Right atrium auricular region (tissue), 2 donors: ENCODE measurements at regions not wholly inside any gene's neighbourhood (a gene's known extent, or its start where the extent isn't known, plus 50 kb on each side); places are given as distances from the start of the nearest gene placed in this dataset.
"Not testable (repeated sequence)": the region's sequence is repeated elsewhere in the genome, so short reads cannot be mapped to it uniquely, and the experiment has no call there.

Experiments used
- DNase-seq: peaks from one replicate; pipeline ENCODE4 v3.0.0-alpha.2; 2019; ENCODE audit warnings: low spot score
- H3K27ac ChIP-seq, 2 donors: fragments of 200-600 bp; sonication (generic); 1 replicate in 1 of 2; 2 replicates in 1 of 2; pipeline ENCODE4 v1.5.1; 2016 to 2019
- H3K27me3 ChIP-seq, 2 donors: fragments of 200-600 bp; sonication (generic); one replicate each; pipeline versions ENCODE4 v1.5.1 to v1.6.0; 2017 to 2019
- H3K36me3 ChIP-seq: fragments of 200-600 bp; sonication (generic); one replicate; pipeline ENCODE4 v1.5.1; 2016
- H3K4me1 ChIP-seq, 2 donors: fragments of 200-600 bp; sonication (generic); one replicate each; pipeline versions ENCODE4 v1.5.1 to v1.6.0; 2017 to 2019
- H3K4me3 ChIP-seq, 2 donors: fragments of 200-600 bp; sonication (generic); 1 replicate in 1 of 2; 2 replicates in 1 of 2; pipeline ENCODE4 v1.5.1; 2017 to 2019; ENCODE audit warnings: mild to moderate bottlenecking in 1 of 2, moderate library complexity in 1 of 2
- H3K9me3 ChIP-seq, 2 donors: fragments of 200-600 bp; sonication (generic); one replicate each; pipeline ENCODE4 v1.5.1; 2019
- TF ChIP-seq, protein P1 (sequence below), 2 donors: fragments of 200-600 bp; sonication (generic); IDR thresholded peaks; one replicate each; pipeline ENCODE4 v1.5.1; 2019; ENCODE audit warnings: antibody characterized with exemption in 2 of 2

DNA sequence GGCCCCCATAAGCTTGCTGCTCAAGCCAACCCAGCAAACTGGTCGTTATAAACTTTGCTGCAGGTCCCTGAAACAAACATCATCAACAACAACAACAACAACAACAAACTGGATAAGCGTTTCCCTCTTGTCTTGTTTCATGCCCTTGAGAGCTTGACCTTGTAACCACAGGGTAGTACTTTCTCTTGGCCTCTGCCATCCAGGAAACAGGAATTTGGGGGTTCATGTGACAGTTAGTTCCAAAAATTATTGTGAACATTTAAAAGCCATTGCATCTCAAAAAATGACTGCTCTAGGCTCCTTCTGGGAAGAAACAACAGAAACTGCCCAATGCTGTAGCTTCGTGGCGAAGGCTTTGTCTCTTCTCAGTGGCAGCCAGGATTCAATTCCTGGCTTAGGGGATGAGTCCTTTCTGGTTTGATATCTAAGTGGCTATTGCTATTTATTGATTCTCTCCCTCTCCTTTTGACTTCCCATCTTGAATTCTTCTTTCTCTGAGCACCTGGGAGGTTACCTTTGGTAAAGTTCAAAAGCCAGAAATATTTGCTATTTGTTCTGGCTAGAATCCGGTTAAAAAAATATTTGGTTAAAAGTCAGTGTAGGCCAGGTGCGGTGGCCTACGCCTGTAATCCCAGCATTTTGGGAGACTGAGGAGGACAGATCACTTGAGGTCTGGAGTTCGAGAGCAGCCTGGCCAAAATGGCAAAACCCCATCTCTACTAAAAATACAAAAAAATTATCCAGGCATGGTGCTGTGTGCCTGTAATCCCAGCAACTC lies 52.0 kb upstream of the CPM start:
- TF ChIP-seq, protein P1, sequence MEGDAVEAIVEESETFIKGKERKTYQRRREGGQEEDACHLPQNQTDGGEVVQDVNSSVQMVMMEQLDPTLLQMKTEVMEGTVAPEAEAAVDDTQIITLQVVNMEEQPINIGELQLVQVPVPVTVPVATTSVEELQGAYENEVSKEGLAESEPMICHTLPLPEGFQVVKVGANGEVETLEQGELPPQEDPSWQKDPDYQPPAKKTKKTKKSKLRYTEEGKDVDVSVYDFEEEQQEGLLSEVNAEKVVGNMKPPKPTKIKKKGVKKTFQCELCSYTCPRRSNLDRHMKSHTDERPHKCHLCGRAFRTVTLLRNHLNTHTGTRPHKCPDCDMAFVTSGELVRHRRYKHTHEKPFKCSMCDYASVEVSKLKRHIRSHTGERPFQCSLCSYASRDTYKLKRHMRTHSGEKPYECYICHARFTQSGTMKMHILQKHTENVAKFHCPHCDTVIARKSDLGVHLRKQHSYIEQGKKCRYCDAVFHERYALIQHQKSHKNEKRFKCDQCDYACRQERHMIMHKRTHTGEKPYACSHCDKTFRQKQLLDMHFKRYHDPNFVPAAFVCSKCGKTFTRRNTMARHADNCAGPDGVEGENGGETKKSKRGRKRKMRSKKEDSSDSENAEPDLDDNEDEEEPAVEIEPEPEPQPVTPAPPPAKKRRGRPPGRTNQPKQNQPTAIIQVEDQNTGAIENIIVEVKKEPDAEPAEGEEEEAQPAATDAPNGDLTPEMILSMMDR (IDR thresholded peaks at IDR 0.05), result no peak
- Histone ChIP-seq H3K4me1 (no peaks in the 10 kb centered on the region), H3K27ac (no peak overlapping the region), H3K4me3 (no peak overlapping the region), H3K36me3 (no peaks in the 10 kb centered on the region), H3K9me3 (peaks cover 0 to 18% of the 10 kb centered on the region in 2 donors), H3K27me3 (no peaks in the 10 kb centered on the region)
- DNase-seq, result no peak

- DNase-seq, H3K4me3 ChIP-seq, H3K27ac ChIP-seq, H3K27me3 ChIP-seq, H3K9me3 ChIP-seq, H3K36me3 ChIP-seq, H3K4me1 ChIP-seq: not testable (repeated sequence)
Measured at GRCh38 chr12:68997526-68997925, 64.6 kb upstream of the CPM start.

- DNase-seq, result no peak
- H3K27ac ChIP-seq, result no peak overlapping the region
Measured at GRCh38 chr12:68998041-68998440, 65.1 kb upstream of the CPM start.

GRCh38 chr12:69000074-69000473 lies 67.1 kb upstream of the CPM start:
- H3K4me3 ChIP-seq, result no peak overlapping the region
- no peaks in the 10 kb centered on the region for H3K36me3 ChIP-seq
- H3K27ac ChIP-seq, result no peak overlapping the region
- DNase-seq, result no peak
- no peaks in the 10 kb centered on the region for H3K9me3 ChIP-seq
- H3K27me3 ChIP-seq, result no peaks in the 10 kb centered on the region
- H3K4me1 ChIP-seq, result no peaks in the 10 kb centered on the region
- TF ChIP-seq, protein P1 (IDR thresholded peaks at IDR 0.05), result no peak

More at GRCh38 chr12:68998041-68998440, 65.1 kb upstream of the CPM start:
- Histone ChIP-seq H3K9me3 (no peaks in the 10 kb centered on the region), H3K4me1 (no peaks in the 10 kb centered on the region), H3K4me3 (no peak overlapping the region), H3K36me3 (no peaks in the 10 kb centered on the region), H3K27me3 (no peaks in the 10 kb centered on the region)
- TF ChIP-seq, protein P1 (IDR thresholded peaks at IDR 0.05), result no peak

DNA sequence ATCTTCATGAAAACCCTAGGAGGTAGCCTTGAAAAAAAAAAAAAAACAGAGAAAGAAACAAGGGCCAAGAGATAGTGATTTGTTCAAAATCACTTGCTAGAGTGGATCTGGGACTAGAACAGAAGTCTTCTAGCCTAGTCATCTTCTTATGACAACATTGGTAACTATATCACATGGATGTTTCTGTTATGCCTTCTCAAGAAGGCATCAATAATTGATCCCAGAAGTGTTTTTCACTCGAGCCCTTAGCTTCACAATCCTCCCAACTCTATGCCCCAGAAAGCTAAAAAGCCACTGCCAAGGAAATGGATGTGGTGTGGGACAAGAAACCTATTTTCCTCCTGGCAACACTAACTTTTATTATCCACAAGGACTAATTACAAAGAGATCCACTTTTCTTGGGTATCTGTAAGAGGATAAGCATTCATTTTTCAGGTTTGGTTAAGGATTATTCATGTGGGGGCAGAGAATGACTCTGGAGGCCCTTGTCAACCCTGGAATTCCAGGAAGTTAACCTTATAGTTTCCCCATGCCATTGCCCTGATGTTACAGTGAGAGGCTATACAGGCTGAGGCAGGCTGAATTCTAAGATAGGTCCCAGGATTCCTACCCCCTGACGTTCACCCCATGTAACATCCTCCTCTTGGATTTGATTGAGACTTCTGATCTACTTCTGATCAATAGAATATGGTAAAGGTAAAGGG lies 67.7 kb upstream of the CPM start:
- Histone ChIP-seq H3K4me1 (no peaks in the 10 kb centered on the region), H3K27me3 (no peaks in the 10 kb centered on the region), H3K9me3 (no peaks in the 10 kb centered on the region), H3K36me3 (no peaks in the 10 kb centered on the region), H3K27ac (no peak overlapping the region), H3K4me3 (no peak overlapping the region)
- DNase-seq, result no peak
- TF ChIP-seq, protein P1 (IDR thresholded peaks at IDR 0.05), result no peak

DNA sequence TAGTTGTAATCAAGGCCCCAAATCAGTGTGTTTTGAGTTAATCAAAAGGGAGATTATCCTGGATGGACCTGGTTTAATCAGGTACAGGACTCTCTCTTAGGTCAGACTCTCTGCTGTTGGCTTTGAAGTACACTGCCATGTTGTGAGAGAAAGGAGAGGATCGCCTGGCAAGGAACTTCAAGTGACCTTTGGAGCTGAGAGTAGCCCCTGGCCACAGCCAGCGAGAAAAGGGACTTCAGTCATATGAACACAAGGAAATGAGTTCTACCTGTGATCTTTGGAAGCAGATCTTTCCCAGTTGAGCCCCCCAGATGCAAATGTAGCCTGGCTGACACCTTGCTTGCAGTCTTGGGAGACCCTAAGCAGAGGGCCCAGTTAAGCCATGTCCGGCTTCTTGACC lies 68.3 kb upstream of the CPM start:
- H3K9me3 ChIP-seq, result no peaks in the 10 kb centered on the region
- H3K27me3 ChIP-seq, result no peaks in the 10 kb centered on the region
- no peaks in the 10 kb centered on the region for H3K4me1 ChIP-seq
- TF ChIP-seq, protein P1 (IDR thresholded peaks at IDR 0.05), result no peak
- no peak overlapping the region for H3K27ac ChIP-seq
- DNase-seq, result no peak
- H3K4me3 ChIP-seq, result no peak overlapping the region
- no peaks in the 10 kb centered on the region for H3K36me3 ChIP-seq
